ENCODE measurements at regions not wholly inside any gene's neighbourhood (a gene's known extent, or its start where the extent isn't known, plus 50 kb on each side); places are given as distances from the start of the nearest gene placed in this dataset.

DNA sequence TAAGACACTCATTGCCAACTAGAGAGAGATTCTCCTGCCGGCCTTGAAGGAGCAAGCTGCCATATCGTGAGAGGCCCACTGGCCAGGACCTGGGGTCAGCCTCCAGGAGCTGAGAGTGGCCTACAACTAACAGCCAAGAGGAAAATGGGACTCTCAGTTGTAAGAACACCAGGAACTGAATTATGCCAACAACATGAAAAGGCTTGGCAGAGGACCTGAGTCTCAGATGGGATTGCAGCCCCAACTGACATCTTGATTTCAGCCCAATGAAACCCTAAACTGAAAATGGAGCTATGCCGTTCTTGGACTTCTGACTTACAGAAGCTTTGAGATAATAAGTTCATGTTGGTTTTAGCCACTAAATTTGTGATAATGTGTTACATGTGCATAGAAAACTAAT lies 193.5 kb upstream of the LRFN2 start:
- no peaks in the 10 kb centered on the region for H3K9me3 Mint-ChIP-seq (ENCODE audit: unreplicated experiment)
- no peak overlapping the region for H3K4me2 ChIP-seq (ENCODE audit: low read length)
- H3K4me3 Mint-ChIP-seq (ENCODE audit: unreplicated experiment), result no peak overlapping the region
- H3K36me3 ChIP-seq (ENCODE audit: insufficient read depth, low read length), result no peaks in the 10 kb centered on the region
- H3K4me1 ChIP-seq (ENCODE audit: insufficient read depth, low read length), result peaks cover 24% of the 10 kb centered on the region
- H3K9me3 ChIP-seq (ENCODE audit: insufficient read depth, low read depth, low read length), result no peaks in the 10 kb centered on the region
- no peaks in the 10 kb centered on the region for H3K79me2 ChIP-seq (ENCODE audit: insufficient read depth, low read length)
- no peak overlapping the region for H2AFZ ChIP-seq (ENCODE audit: low read depth, low read length)
- no peak overlapping the region for H3K9ac ChIP-seq (ENCODE audit: low read length)
- no peaks in the 10 kb centered on the region for H3K36me3 Mint-ChIP-seq (ENCODE audit: low read depth, unreplicated experiment)
- DNase-seq (ENCODE audit: low read depth) (no peak), FAIRE-seq (no peak)
- H3K27ac ChIP-seq (ENCODE audit: low read depth, low read length), result no peak overlapping the region
- no peak overlapping the region for H3K4me3 ChIP-seq (ENCODE audit: insufficient read depth, low read depth, low read length)
- peaks cover 11% of the 10 kb centered on the region for H3K4me1 Mint-ChIP-seq (ENCODE audit: low read depth, unreplicated experiment)
- no peaks in the 10 kb centered on the region for H4K20me1 ChIP-seq (ENCODE audit: insufficient read depth, low read length)
- TF ChIP-seq EZH2 (IDR thresholded peaks at IDR 0.05; ENCODE audit: insufficient read depth, low read length) (no peak), CTCF (IDR thresholded peaks at IDR 0.05; ENCODE audit: insufficient read depth, low read depth, low read length) (no peak)
- H3K27ac Mint-ChIP-seq (ENCODE audit: unreplicated experiment), result no peak overlapping the region
- H3K27me3 Mint-ChIP-seq (ENCODE audit: low read depth, unreplicated experiment), result peaks cover 7% of the 10 kb centered on the region
- no peaks in the 10 kb centered on the region for H3K27me3 ChIP-seq (ENCODE audit: insufficient read depth, low read length)

DNA sequence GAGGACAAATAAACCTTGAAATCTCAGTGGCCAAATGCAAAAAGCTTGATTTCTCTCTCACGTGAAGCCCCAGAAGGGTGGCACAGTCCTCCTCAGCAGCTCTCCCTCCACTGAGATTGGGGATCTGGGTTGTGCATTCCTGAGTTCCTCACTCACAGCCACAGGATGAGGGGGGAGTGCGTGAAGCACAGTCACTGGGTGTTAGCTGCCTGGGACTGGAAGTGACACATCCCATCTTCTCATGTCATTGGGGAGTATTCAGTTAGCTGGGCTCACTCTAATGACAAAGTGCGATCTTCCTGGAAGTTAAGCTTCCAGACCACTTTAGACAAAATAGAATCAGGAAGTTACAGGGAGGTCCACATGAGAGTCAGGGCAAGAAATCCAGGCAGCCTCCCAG lies 192.2 kb upstream of the LRFN2 start:
- Histone ChIP-seq H3K79me2 (ENCODE audit: insufficient read depth, low read length) (no peaks in the 10 kb centered on the region), H3K4me2 (ENCODE audit: low read length) (peak overlapping the region; percentile 60), H4K20me1 (ENCODE audit: insufficient read depth, low read length) (no peaks in the 10 kb centered on the region), H3K4me3 (ENCODE audit: insufficient read depth, low read depth, low read length) (no peak overlapping the region), H3K27ac (ENCODE audit: low read depth, low read length) (peak overlapping the region; percentile 3), H3K9ac (ENCODE audit: low read length) (no peak overlapping the region), H3K36me3 (ENCODE audit: insufficient read depth, low read length) (no peaks in the 10 kb centered on the region), H3K4me1 (ENCODE audit: insufficient read depth, low read length) (peaks cover 24% of the 10 kb centered on the region), H3K9me3 (ENCODE audit: insufficient read depth, low read depth, low read length) (no peaks in the 10 kb centered on the region), H3K27me3 (ENCODE audit: insufficient read depth, low read length) (no peaks in the 10 kb centered on the region), H2AFZ (ENCODE audit: low read depth, low read length) (peak overlapping the region; percentile 22)
- Mint-ChIP-seq H3K27me3 (ENCODE audit: low read depth, unreplicated experiment) (peaks cover 2% of the 10 kb centered on the region), H3K36me3 (ENCODE audit: low read depth, unreplicated experiment) (no peaks in the 10 kb centered on the region), H3K9me3 (ENCODE audit: unreplicated experiment) (no peaks in the 10 kb centered on the region), H3K4me1 (ENCODE audit: low read depth, unreplicated experiment) (peaks cover 11% of the 10 kb centered on the region), H3K4me3 (ENCODE audit: unreplicated experiment) (no peak overlapping the region), H3K27ac (ENCODE audit: unreplicated experiment) (peak overlapping the region; percentile 42)
- FAIRE-seq (peak; percentile 97), DNase-seq (ENCODE audit: low read depth) (peak; percentile 58)
- TF ChIP-seq CTCF (IDR thresholded peaks at IDR 0.05; ENCODE audit: insufficient read depth, low read depth, low read length) (no peak), EZH2 (IDR thresholded peaks at IDR 0.05; ENCODE audit: insufficient read depth, low read length) (no peak)

DNA sequence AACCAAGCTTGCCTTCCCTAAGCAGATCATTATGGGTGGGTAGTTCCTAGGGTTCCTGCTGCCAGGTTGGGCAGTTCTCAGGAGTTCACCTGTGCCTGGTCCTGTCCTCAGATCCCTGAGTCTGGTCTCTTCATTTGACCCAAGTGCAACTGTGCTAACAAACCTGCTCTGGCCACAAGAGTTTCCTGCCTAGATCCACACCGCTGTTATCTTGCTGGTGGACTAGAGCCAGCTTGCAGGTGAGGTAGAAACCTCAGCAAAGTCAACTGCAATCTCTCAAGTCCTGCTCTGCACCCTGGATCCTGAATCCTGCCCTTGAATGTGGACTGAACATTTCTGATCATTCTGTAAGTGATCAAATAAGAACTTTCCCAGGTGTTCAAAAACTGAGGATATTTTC lies 191.8 kb upstream of the LRFN2 start:
- no peaks in the 10 kb centered on the region for H3K36me3 Mint-ChIP-seq (ENCODE audit: low read depth, unreplicated experiment)
- H3K4me1 ChIP-seq (ENCODE audit: insufficient read depth, low read length), result peaks cover 24% of the 10 kb centered on the region
- H3K27me3 ChIP-seq (ENCODE audit: insufficient read depth, low read length), result no peaks in the 10 kb centered on the region
- no peaks in the 10 kb centered on the region for H3K9me3 ChIP-seq (ENCODE audit: insufficient read depth, low read depth, low read length)
- H3K4me3 ChIP-seq (ENCODE audit: insufficient read depth, low read depth, low read length), result no peak overlapping the region
- peak overlapping the region; percentile 30 for H3K27ac ChIP-seq (ENCODE audit: low read depth, low read length)
- peaks cover 2% of the 10 kb centered on the region for H3K27me3 Mint-ChIP-seq (ENCODE audit: low read depth, unreplicated experiment)
- no peaks in the 10 kb centered on the region for H4K20me1 ChIP-seq (ENCODE audit: insufficient read depth, low read length)
- H2AFZ ChIP-seq (ENCODE audit: low read depth, low read length), result no peak overlapping the region
- no peak overlapping the region for H3K9ac ChIP-seq (ENCODE audit: low read length)
- DNase-seq (ENCODE audit: low read depth), result no peak
- peak overlapping the region; percentile 60 for H3K4me2 ChIP-seq (ENCODE audit: low read length)
- H3K79me2 ChIP-seq (ENCODE audit: insufficient read depth, low read length), result no peaks in the 10 kb centered on the region
- H3K4me3 Mint-ChIP-seq (ENCODE audit: unreplicated experiment), result no peak overlapping the region
- FAIRE-seq, result no peak
- H3K36me3 ChIP-seq (ENCODE audit: insufficient read depth, low read length), result no peaks in the 10 kb centered on the region
- TF ChIP-seq CTCF (IDR thresholded peaks at IDR 0.05; ENCODE audit: insufficient read depth, low read depth, low read length) (no peak), EZH2 (IDR thresholded peaks at IDR 0.05; ENCODE audit: insufficient read depth, low read length) (no peak)
- H3K27ac Mint-ChIP-seq (ENCODE audit: unreplicated experiment), result peak overlapping the region; percentile 42
- H3K9me3 Mint-ChIP-seq (ENCODE audit: unreplicated experiment), result no peaks in the 10 kb centered on the region
- H3K4me1 Mint-ChIP-seq (ENCODE audit: low read depth, unreplicated experiment), result peaks cover 11% of the 10 kb centered on the region

Data from astrocyte (in vitro differentiated cells and primary cell).